IgD-negative memory B cell (primary cell): ENCODE measurements at regions not wholly inside any gene's neighbourhood (a gene's known extent, or its start where the extent isn't known, plus 50 kb on each side); places are given as distances from the start of the nearest gene placed in this dataset.
A peak's percentile ranks its signal among the peaks of the same experiment; 100 is the strongest.

Experiments used
- H3K27ac Mint-ChIP-seq, 3 donors: one replicate each; pipeline ENCODE4 v1.8.0; 2020 to 2022; ENCODE audit warnings: mild to moderate bottlenecking in 3 of 3, mixed read lengths in 3 of 3, moderate library complexity in 1 of 3
- H3K27me3 Mint-ChIP-seq: one replicate; pipeline ENCODE4 v1.8.0; 2021; ENCODE audit warnings: mixed read lengths
- H3K36me3 Mint-ChIP-seq: one replicate; pipeline ENCODE4 v1.8.0; 2020; ENCODE audit warnings: mild to moderate bottlenecking, mixed read lengths
- H3K4me1 Mint-ChIP-seq, 3 donors: one replicate each; pipeline ENCODE4 v1.8.0; 2020 to 2022; ENCODE audit warnings: mixed read lengths in 3 of 3, mild to moderate bottlenecking in 1 of 3
- H3K4me3 Mint-ChIP-seq, 4 donors: one replicate each; pipeline ENCODE4 v1.8.0; 2020 to 2022; ENCODE audit warnings: mild to moderate bottlenecking in 4 of 4, mixed read lengths in 4 of 4, moderate library complexity in 3 of 4
- H3K9me3 Mint-ChIP-seq, 3 donors: one replicate each; pipeline ENCODE4 v1.8.0; 2020 to 2021; ENCODE audit warnings: mixed read lengths in 3 of 3, mild to moderate bottlenecking in 1 of 3

- Mint-ChIP-seq H3K9me3 (no peaks in the 10 kb centered on the region), H3K27me3 (no peaks in the 10 kb centered on the region), H3K4me1 (no peaks in the 10 kb centered on the region), H3K36me3 (peaks cover 1% of the 10 kb centered on the region), H3K27ac (no peak overlapping the region), H3K4me3 (no peak overlapping the region)
Observed at GRCh38 chr2:129468879-129469278, 510.6 kb upstream of the RAB6C start.

DNA sequence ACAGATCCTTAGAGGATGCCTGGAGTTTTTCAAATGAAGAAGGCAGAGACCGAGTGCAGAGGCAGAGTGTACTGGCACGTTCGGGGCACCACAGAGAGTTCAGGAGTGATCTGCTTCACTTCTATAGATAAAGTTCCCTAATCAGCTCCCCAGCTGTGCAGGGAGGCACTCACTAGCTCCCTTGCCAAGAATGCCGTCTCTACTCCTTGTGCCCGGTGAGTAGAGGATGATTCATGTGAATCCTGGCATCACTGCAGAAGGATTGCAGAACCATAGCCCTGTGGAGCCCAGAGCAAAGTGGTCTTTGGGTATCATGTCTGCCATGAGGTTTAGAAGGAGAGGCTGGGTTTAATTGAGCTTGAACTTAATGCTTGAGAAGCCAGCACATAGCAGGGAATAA is 510.1 kb upstream of the RAB6C start:
- Mint-ChIP-seq H3K27me3 (no peaks in the 10 kb centered on the region), H3K36me3 (peaks cover 3% of the 10 kb centered on the region), H3K4me3 (no peak overlapping the region), H3K9me3 (no peaks in the 10 kb centered on the region), H3K27ac (no peak overlapping the region), H3K4me1 (no peaks in the 10 kb centered on the region)

DNA sequence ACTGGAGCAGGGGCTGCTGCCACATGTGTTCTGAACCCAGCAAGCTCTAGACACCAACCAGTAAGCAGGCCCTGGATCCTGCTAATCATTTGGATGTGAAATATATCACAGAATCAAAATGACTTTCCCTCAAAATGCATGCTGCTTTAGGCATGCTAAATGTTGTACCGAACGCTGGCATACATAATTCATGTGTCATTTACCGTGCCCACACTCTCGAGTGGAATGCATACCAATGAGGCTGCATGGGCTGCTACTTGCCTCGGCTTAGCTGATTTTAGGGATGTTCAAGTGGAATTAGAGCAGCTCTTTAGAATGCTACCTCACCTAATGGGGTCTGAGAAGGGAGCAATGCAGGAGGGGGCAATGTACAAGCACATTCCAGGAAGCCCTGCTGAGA is 509.6 kb upstream of the RAB6C start:
- no peaks in the 10 kb centered on the region for H3K4me1 Mint-ChIP-seq
- no peak overlapping the region for H3K27ac Mint-ChIP-seq
- no peaks in the 10 kb centered on the region for H3K9me3 Mint-ChIP-seq
- no peak overlapping the region for H3K4me3 Mint-ChIP-seq
- H3K27me3 Mint-ChIP-seq, result no peaks in the 10 kb centered on the region
- H3K36me3 Mint-ChIP-seq, result peaks cover 3% of the 10 kb centered on the region

- Mint-ChIP-seq H3K27me3 (no peaks in the 10 kb centered on the region), H3K27ac (no peak overlapping the region), H3K4me3 (no peak overlapping the region), H3K9me3 (peaks cover 0 to 3% (median 0%) of the 10 kb centered on the region in 3 donors), H3K4me1 (peaks cover 6 to 15% (median 9%) of the 10 kb centered on the region in 3 donors), H3K36me3 (peaks cover 6% of the 10 kb centered on the region)
Observed at GRCh38 chr2:129478902-129479517, 500.5 kb upstream of the RAB6C start.

- H3K4me1 Mint-ChIP-seq, result peaks cover 6 to 16% (median 12%) of the 10 kb centered on the region in 3 donors
- no peak overlapping the region for H3K4me3 Mint-ChIP-seq
- no peak overlapping the region for H3K27ac Mint-ChIP-seq
- no peaks in the 10 kb centered on the region for H3K27me3 Mint-ChIP-seq
- H3K9me3 Mint-ChIP-seq, result peaks cover 0 to 3% (median 0%) of the 10 kb centered on the region in 3 donors
- H3K36me3 Mint-ChIP-seq, result peaks cover 5% of the 10 kb centered on the region
Observed at GRCh38 chr2:129479892-129480291, 499.6 kb upstream of the RAB6C start.

GRCh38 chr2:129480790-129481189 is 498.7 kb upstream of the RAB6C start:
- Mint-ChIP-seq H3K27me3 (no peaks in the 10 kb centered on the region), H3K4me1 (peaks cover 6 to 16% (median 12%) of the 10 kb centered on the region in 3 donors), H3K9me3 (peaks cover 0 to 3% (median 0%) of the 10 kb centered on the region in 3 donors), H3K27ac (peak overlapping the region in 1 of 3 donors; percentile 34), H3K36me3 (peaks cover 5% of the 10 kb centered on the region), H3K4me3 (peak overlapping the region in 1 of 4 donors; percentile 1)

DNA sequence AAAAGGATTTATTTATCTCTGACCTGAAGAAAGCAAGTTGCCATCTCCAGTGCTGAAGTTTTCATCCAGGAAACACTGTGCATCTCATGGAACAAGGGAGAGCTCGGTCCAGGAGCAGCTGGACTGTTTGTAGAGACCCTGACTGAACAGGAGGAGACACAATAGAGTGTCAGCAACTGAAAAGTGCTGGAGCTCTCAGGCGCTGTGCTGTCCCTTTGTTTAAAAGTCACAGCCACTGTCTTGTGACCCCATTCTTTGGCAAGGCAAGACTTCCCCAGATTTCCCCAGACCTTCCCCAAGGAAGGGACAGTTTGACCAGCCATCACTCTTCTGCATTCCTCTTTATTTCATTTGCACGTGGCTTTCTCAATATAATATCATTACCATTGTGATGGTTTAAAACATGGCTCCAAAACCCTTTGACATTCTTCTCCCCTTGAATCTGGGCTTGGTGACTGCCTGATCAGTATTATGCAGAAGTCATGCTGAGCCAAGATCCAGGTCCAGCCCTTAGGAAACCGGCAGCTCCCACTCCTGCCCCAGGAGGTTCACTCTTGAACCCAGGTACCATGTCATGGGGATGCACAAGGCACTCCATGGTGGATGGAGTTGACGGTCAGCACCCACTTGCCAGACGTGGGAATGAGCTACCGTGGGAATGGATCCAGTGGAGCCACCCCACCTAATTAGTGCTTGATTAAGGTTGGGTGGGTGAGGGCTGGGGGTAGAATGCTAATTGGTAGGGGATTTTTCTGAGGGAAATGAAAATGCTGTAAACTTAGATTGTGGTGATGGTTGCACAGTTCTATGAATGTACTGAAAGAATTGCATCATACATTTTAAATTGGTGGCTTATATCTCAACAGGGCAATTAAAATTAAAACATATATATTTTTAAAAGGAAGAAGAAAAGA is 497.9 kb upstream of the RAB6C start:
- Mint-ChIP-seq H3K4me3 (no peak overlapping the region), H3K27ac (peak overlapping the region in 1 of 3 donors; percentile 34), H3K27me3 (no peaks in the 10 kb centered on the region), H3K36me3 (peaks cover 5% of the 10 kb centered on the region), H3K4me1 (peaks cover 6 to 16% (median 12%) of the 10 kb centered on the region in 3 donors), H3K9me3 (peaks cover 0 to 3% (median 0%) of the 10 kb centered on the region in 3 donors)

GRCh38 chr2:129482626-129483025 is 496.8 kb upstream of the RAB6C start:
- Mint-ChIP-seq H3K36me3 (peaks cover 5% of the 10 kb centered on the region), H3K27ac (no peak overlapping the region), H3K27me3 (no peaks in the 10 kb centered on the region)

DNA sequence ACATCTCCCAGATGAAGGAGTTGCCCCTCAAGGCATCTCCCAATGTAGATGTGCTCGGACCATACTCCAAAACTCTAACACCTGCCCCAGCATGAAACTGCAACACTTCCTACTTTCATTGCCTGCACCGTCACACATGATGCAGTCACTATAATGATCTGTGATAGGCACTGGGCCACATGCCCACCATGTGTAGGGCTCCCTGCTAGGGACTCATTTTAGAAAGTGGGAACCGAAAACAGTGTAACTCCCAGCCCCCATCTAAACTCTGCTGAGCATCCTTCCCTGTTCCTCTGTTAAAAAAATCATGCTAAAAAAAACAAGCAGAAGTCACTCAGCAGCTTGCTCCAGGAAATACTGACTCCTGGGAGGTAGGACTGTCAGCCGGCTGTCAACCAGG is 496.1 kb upstream of the RAB6C start:
- Mint-ChIP-seq H3K27ac (peak overlapping the region in 2 of 3 donors; percentile 36 to 65), H3K4me1 (peaks cover 6 to 16% (median 12%) of the 10 kb centered on the region in 3 donors), H3K9me3 (peaks cover 0 to 3% (median 0%) of the 10 kb centered on the region in 3 donors), H3K36me3 (peaks cover 5% of the 10 kb centered on the region), H3K27me3 (no peaks in the 10 kb centered on the region), H3K4me3 (peak overlapping the region in 2 of 4 donors; percentile 73 to 79)

More at GRCh38 chr2:129482626-129483025, 496.8 kb upstream of the RAB6C start:
- Mint-ChIP-seq H3K9me3 (peaks cover 0 to 3% (median 0%) of the 10 kb centered on the region in 3 donors), H3K4me1 (peaks cover 6 to 16% (median 12%) of the 10 kb centered on the region in 3 donors), H3K4me3 (peak overlapping the region in 1 of 4 donors; percentile 28)

- Mint-ChIP-seq H3K4me1 (peaks cover 6 to 16% (median 12%) of the 10 kb centered on the region in 3 donors), H3K4me3 (no peak overlapping the region), H3K9me3 (peaks cover 0 to 3% (median 0%) of the 10 kb centered on the region in 3 donors), H3K27ac (no peak overlapping the region), H3K27me3 (no peaks in the 10 kb centered on the region), H3K36me3 (peaks cover 3% of the 10 kb centered on the region)
Observed at GRCh38 chr2:129484999-129485897, 494.2 kb upstream of the RAB6C start.

DNA sequence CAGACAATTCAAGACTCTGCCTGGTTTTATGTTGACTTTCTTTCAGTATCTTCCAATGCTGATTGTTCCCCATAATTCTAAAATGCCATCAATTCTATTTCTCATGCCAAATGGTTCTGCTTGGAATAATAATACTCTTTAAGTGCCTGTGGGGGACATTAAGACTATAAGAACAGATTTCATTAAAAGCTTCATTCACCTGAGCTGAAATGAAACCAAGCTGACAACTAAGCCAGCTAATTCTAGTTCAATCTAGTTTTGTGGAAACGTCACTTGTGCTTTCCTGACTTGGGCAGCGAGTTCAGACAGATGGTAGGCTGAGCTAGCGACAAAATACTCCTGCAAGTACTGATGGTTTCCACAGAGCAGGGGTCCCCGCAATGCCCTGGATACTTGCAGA is 491.1 kb upstream of the RAB6C start:
- Mint-ChIP-seq H3K27me3 (no peaks in the 10 kb centered on the region), H3K4me1 (peaks cover 2 to 6% (median 5%) of the 10 kb centered on the region in 3 donors), H3K27ac (no peak overlapping the region), H3K36me3 (peaks cover under 1% of the 10 kb centered on the region), H3K9me3 (no peaks in the 10 kb centered on the region), H3K4me3 (no peak overlapping the region)

DNA sequence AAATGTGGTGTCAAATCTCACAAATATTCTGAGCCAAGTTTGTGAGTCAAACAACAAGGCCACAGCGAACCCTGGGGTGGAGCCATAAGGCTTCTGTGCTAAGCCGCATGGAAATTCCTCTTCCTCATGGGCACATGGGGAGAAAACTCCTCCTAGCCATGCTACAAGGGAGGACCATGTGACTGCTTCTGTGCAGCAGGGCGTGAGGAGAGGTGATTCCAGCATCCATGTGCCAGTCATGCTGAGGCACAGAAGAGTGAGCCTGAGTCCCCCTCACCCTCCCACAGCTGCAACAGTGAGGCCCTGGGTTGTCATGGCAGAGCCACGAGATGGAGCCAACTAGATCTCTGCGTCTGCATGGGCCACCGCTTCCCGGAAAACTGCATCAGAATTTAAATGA is 488.8 kb upstream of the RAB6C start:
- Mint-ChIP-seq H3K4me3 (no peak overlapping the region), H3K36me3 (no peaks in the 10 kb centered on the region), H3K4me1 (no peaks in the 10 kb centered on the region), H3K27me3 (no peaks in the 10 kb centered on the region), H3K27ac (no peak overlapping the region), H3K9me3 (no peaks in the 10 kb centered on the region)

- no peak overlapping the region for H3K27ac Mint-ChIP-seq
- H3K27me3 Mint-ChIP-seq, result no peaks in the 10 kb centered on the region
- no peak overlapping the region for H3K4me3 Mint-ChIP-seq
- no peaks in the 10 kb centered on the region for H3K4me1 Mint-ChIP-seq
- no peaks in the 10 kb centered on the region for H3K9me3 Mint-ChIP-seq
- no peaks in the 10 kb centered on the region for H3K36me3 Mint-ChIP-seq
Observed at GRCh38 chr2:129491308-129491707, 488.2 kb upstream of the RAB6C start.

GRCh38 chr2:129492548-129492947 is 486.9 kb upstream of the RAB6C start:
- Mint-ChIP-seq H3K4me1 (no peaks in the 10 kb centered on the region), H3K9me3 (no peaks in the 10 kb centered on the region), H3K27ac (no peak overlapping the region), H3K4me3 (peak overlapping the region in 1 of 4 donors; percentile 36), H3K27me3 (no peaks in the 10 kb centered on the region), H3K36me3 (no peaks in the 10 kb centered on the region)
